OCI-LY7 (cell line): ENCODE measurements at regions not wholly inside any gene's neighbourhood (a gene's known extent, or its start where the extent isn't known, plus 50 kb on each side); places are given as distances from the start of the nearest gene placed in this dataset.
"Not testable (repeated sequence)": the region's sequence is repeated elsewhere in the genome, so short reads cannot be mapped to it uniquely, and the experiment has no call there.

Source experiments
- BruUV-seq: library from RNA; stranded (reverse); fragments of 400-500 nt; replicated peaks from 2 replicates; lab custom pipeline; 2021; lab: Mats Ljungman, UMichigan
- CTCF ChIA-PET: fragments of 300-600 bp; sonication (Branson Sonifier 250); formaldehyde crosslinking; loops from one replicate; lab custom pipeline; 2022; ENCODE audit warnings: antibody characterized with exemption; ENCODE audit not compliant: unreplicated experiment; lab: Charles Lee
- POLR2A ChIA-PET: fragments of 300-600 bp; sonication (Branson Sonifier 250); formaldehyde crosslinking; loops from one replicate; lab custom pipeline; 2022; ENCODE audit warnings: antibody characterized with exemption; lab: Charles Lee
- DNase-seq: peaks from one replicate; pipeline ENCODE4 v3.0.0-alpha.2; 2015; ENCODE audit warnings: low spot score
- H2AFZ ChIP-seq: fragments of 200-600 bp; sonication (generic), shearing (Covaris generic); 2 replicates; pipeline ENCODE4 v1.6.1; 2014; ENCODE audit warnings: mild to moderate bottlenecking, antibody characterized with exemption, low read length, moderate library complexity
- H3K27ac ChIP-seq: fragments of 200-600 bp; sonication (generic); 2 replicates; pipeline ENCODE4 v1.5.1; 2014; ENCODE audit warnings: mixed run types, low read depth, mild to moderate bottlenecking, moderate library complexity, low read length, inconsistent platforms; ENCODE audit not compliant: poor library complexity, severe bottlenecking
- H3K36me3 ChIP-seq: fragments of 200-600 bp; sonication (generic); 2 replicates; pipeline ENCODE4 v1.6.1; 2014; ENCODE audit warnings: mild to moderate bottlenecking, antibody characterized with exemption, low read length, moderate library complexity, mixed read lengths; ENCODE audit not compliant: insufficient read depth
- H3K4me1 ChIP-seq: fragments of 200-600 bp; sonication (generic); 2 replicates; pipeline ENCODE4 v1.5.1; 2014; ENCODE audit warnings: mild to moderate bottlenecking, low read length; ENCODE audit not compliant: insufficient read depth, poor library complexity, severe bottlenecking
- H3K4me2 ChIP-seq: fragments of 200-600 bp; sonication (generic); 2 replicates; pipeline ENCODE4 v1.6.1; 2014; ENCODE audit warnings: mild to moderate bottlenecking, low read length
- H3K4me3 ChIP-seq: fragments of 200-600 bp; sonication (generic); 2 replicates; pipeline ENCODE4 v1.5.1; 2014; ENCODE audit warnings: mild to moderate bottlenecking, low read depth, low read length; ENCODE audit not compliant: poor library complexity, severe bottlenecking
- H3K79me2 ChIP-seq: fragments of 200-600 bp; sonication (generic); 2 replicates; pipeline ENCODE4 v1.6.1; 2016; ENCODE audit warnings: low read depth, mild to moderate bottlenecking, low read length, moderate library complexity, mixed read lengths; ENCODE audit not compliant: insufficient read depth
- H3K9me2 ChIP-seq: fragments of 200-600 bp; sonication (generic); 2 replicates; pipeline ENCODE4 v1.6.1; 2016; ENCODE audit warnings: mild to moderate bottlenecking, low read length, mixed read lengths; ENCODE audit not compliant: insufficient read depth
- H3K9me3 ChIP-seq: fragments of 200-600 bp; sonication (generic); 2 replicates; pipeline ENCODE4 v1.6.1; 2014; ENCODE audit warnings: mild to moderate bottlenecking, mixed run types, low read length, mixed read lengths
- H4K20me1 ChIP-seq: fragments of 200-600 bp; sonication (generic); 2 replicates; pipeline ENCODE4 v1.6.1; 2014; ENCODE audit warnings: mild to moderate bottlenecking, antibody characterized with exemption, low read length, moderate library complexity, mixed read lengths; ENCODE audit not compliant: insufficient read depth
- CTCF ChIP-seq: fragments of 200-600 bp; sonication (generic); conservative IDR thresholded peaks from 2 replicates; pipeline ENCODE4 v1.5.1; 2014; ENCODE audit warnings: mild to moderate bottlenecking, antibody characterized with exemption, low read length, moderate library complexity, mixed read lengths
- EZH2phosphoT487 ChIP-seq: fragments of 200-600 bp; sonication (generic); IDR thresholded peaks from 2 replicates; pipeline ENCODE4 v1.6.1; 2018; ENCODE audit warnings: low read depth, borderline replicate concordance, mild to moderate bottlenecking, mixed run types, antibody characterized with exemption, low read length, moderate library complexity, mixed read lengths
- intact Hi-C: fragments of 100-400 bp; cut with micrococcal nuclease; formaldehyde crosslinking; loops from one replicate; pipeline ENCODE4 v1.10.0; 2022; ENCODE audit not compliant: unreplicated experiment

DNA sequence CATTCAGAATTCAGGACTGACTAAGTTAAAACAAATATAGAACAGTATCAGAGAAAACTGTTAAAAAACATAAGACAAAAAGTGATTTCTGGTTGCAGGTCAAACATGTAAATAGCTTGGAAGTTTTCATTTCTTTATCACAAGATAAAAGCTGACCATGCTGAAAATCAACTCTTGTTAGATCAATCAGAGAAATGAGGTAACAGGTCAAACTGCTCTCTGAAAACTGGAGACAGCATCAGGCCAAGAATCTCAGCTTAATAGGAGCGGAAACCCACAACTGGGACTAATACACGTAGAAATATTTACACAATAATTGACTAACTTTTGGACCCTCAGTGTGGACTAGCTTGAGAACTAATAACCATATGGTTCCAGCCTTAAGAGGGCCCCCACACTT is 1012.8 kb upstream of the EDIL3 start:
- Histone ChIP-seq H3K79me2 (no peaks in the 10 kb centered on the region), H3K4me1 (no peaks in the 10 kb centered on the region), H2AFZ (no peak overlapping the region), H3K4me2 (no peak overlapping the region), H3K27ac (no peak overlapping the region), H3K4me3 (no peak overlapping the region), H4K20me1 (no peaks in the 10 kb centered on the region), H3K9me2 (no peaks in the 10 kb centered on the region), H3K36me3 (no peaks in the 10 kb centered on the region), H3K9me3 (no peaks in the 10 kb centered on the region)
- TF ChIP-seq EZH2phosphoT487, result no peak
- no peak for TF ChIP-seq CTCF
- BruUV-seq, result no TSS peak
- no peak for DNase-seq
- intact Hi-C loops, result loop anchor here (10.0 kb wide), 1 partner anchor 57 kb away; no protein-coding TSS in a partner anchor
- CTCF ChIA-PET, result no interaction called here
- POLR2A ChIA-PET, result no interaction called here

DNA sequence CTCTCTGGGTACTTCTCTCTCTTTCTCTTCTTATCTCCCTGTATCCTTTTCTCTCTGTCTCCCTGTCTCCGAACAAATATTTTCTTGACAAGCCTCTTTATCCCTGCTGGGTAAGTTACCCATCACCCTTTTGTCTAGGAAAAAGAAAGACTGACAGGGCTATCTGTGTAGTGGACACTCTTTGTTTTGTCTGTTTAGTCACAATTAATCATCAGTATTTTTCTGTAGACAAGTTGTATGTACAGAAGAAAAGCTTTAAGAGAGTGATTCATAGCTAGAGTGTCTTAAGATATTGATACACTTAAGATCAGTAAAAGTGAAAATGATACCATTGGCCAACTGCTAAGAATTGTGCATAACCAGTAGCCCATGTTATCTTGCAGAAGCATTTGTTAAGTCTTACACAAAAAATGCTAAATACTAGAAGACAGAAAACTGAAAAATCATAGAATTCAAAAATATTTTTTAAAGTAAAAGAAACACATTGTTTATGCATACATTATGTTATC is 1043.8 kb upstream of the EDIL3 start:
- ChIA-PET CTCF (no interaction called here), POLR2A (no interaction called here)
- TF ChIP-seq CTCF (no peak), EZH2phosphoT487 (no peak)
- H4K20me1 ChIP-seq, result no peaks in the 10 kb centered on the region
- DNase-seq, result no peak
- no peaks in the 10 kb centered on the region for H3K9me2 ChIP-seq
- no peaks in the 10 kb centered on the region for H3K4me1 ChIP-seq
- no peaks in the 10 kb centered on the region for H3K9me3 ChIP-seq
- no peak overlapping the region for H2AFZ ChIP-seq
- H3K27ac ChIP-seq, result no peak overlapping the region
- no TSS peak for BruUV-seq
- intact Hi-C loops, result no loop called here
- no peaks in the 10 kb centered on the region for H3K36me3 ChIP-seq
- no peaks in the 10 kb centered on the region for H3K79me2 ChIP-seq
- H3K4me2 ChIP-seq, result no peak overlapping the region
- no peak overlapping the region for H3K4me3 ChIP-seq

DNA sequence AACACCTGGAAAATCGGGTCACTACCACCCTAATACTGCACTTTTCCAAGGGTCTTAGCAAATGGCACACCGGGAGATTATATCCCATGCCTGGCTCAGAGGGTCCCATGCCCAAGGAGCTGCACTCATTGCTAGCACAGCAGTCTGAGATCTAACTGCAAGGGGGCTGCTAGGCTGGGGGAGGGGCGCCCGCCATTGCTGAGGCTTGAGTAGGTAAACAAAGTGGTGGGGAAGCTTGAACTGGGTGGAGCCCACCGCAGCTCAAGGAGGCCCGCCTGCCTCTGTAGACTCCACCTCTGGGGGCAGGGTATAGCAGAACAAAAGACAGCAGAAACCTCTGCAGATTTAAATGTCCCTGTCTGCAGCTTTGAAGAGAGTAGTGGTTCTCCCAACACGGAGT is 1047.0 kb upstream of the EDIL3 start:
- H4K20me1 ChIP-seq, intact Hi-C loops, H3K79me2 ChIP-seq, H3K9me2 ChIP-seq, H2AFZ ChIP-seq, POLR2A ChIA-PET, H3K4me1 ChIP-seq, CTCF ChIA-PET, DNase-seq, H3K36me3 ChIP-seq, BruUV-seq, H3K4me2 ChIP-seq, H3K27ac ChIP-seq, H3K4me3 ChIP-seq, H3K9me3 ChIP-seq: not testable (repeated sequence)
